ENCODE measurements at regions not wholly inside any gene's neighbourhood (a gene's known extent, or its start where the extent isn't known, plus 50 kb on each side); places are given as distances from the start of the nearest gene placed in this dataset.

- TF ChIP-seq CTCF (IDR thresholded peaks at IDR 0.05; ENCODE audit: insufficient read depth, low read length, poor library complexity, severe bottlenecking) (no peak), EZH2phosphoT487 (conservative IDR thresholded peaks at IDR 0.05; ENCODE audit: low read length) (no peak)
These were observed 81.1 kb downstream of the TNFSF18 start for GRCh38 chr1:172969611-172970010.

All from SU-DHL-6 (cell line).